Upper lobe of right lung (tissue), 1 donor: ENCODE measurements at regions not wholly inside any gene's neighbourhood (a gene's known extent, or its start where the extent isn't known, plus 50 kb on each side); places are given as distances from the start of the nearest gene placed in this dataset.
A peak's percentile ranks its signal among the peaks of the same experiment; 100 is the strongest.

Source experiments
- ATAC-seq: fragments of 200-7000 bp; cut with Tn5 transposase; one replicate; pipeline ENCODE4 v1.9.1; 2020; ENCODE audit warnings: mild to moderate bottlenecking, moderate library complexity
- DNase-seq: peaks from one replicate; pipeline ENCODE4 v3.0.0-alpha.2; 2020
- H3K27ac ChIP-seq: fragments of 200-600 bp; one replicate; pipeline ENCODE4 v1.8.0; 2022
- H3K27me3 ChIP-seq: fragments of 200-600 bp; one replicate; pipeline ENCODE4 v1.8.0; 2022; ENCODE audit warnings: mild to moderate bottlenecking
- H3K36me3 ChIP-seq: fragments of 200-600 bp; one replicate; pipeline ENCODE4 v1.8.0; 2022
- H3K4me1 ChIP-seq: fragments of 200-600 bp; one replicate; pipeline ENCODE4 v1.8.0; 2022
- H3K4me3 ChIP-seq: fragments of 200-600 bp; one replicate; pipeline ENCODE4 v1.8.0; 2022; ENCODE audit warnings: mild to moderate bottlenecking
- H3K9me3 ChIP-seq: fragments of 200-600 bp; one replicate; pipeline ENCODE4 v1.8.0; 2022
- CTCF ChIP-seq: fragments of 200-600 bp; IDR thresholded peaks from one replicate; pipeline ENCODE4 v1.8.0; 2022; ENCODE audit warnings: antibody characterized with exemption
- intact Hi-C: fragments of 100-400 bp; cut with DNase I; formaldehyde crosslinking; loops from one replicate; pipeline ENCODE4 v1.11.0; 2022
- donor health status: DM: no; HTN: yes; CAD: no; lungs with severe emphysema.

GRCh38 chr7:25707768-25708620 lies 444.0 kb upstream of the NFE2L3 start:
- ATAC-seq, result no peak
- Histone ChIP-seq H3K9me3 (no peaks in the 10 kb centered on the region), H3K4me1 (no peaks in the 10 kb centered on the region), H3K4me3 (no peak overlapping the region), H3K27ac (no peak overlapping the region), H3K27me3 (no peaks in the 10 kb centered on the region), H3K36me3 (no peaks in the 10 kb centered on the region)
- no peak for DNase-seq
- TF ChIP-seq CTCF, result no peak
- intact Hi-C loops, result no loop called here

- Histone ChIP-seq H3K27ac (no peak overlapping the region), H3K36me3 (no peaks in the 10 kb centered on the region), H3K9me3 (no peaks in the 10 kb centered on the region), H3K27me3 (no peaks in the 10 kb centered on the region), H3K4me3 (no peak overlapping the region), H3K4me1 (no peaks in the 10 kb centered on the region)
- ATAC-seq (no peak), DNase-seq (no peak)
- no peak for TF ChIP-seq CTCF
- intact Hi-C loops, result no loop called here
Observed at GRCh38 chr7:25710959-25711358, 441.0 kb upstream of the NFE2L3 start.

GRCh38 chr7:25711940-25712339 lies 440.1 kb upstream of the NFE2L3 start:
- ATAC-seq (no peak), DNase-seq (no peak)
- no peaks in the 10 kb centered on the region for H3K36me3 ChIP-seq
- intact Hi-C loops, result no loop called here
- H3K27me3 ChIP-seq, result no peaks in the 10 kb centered on the region
- TF ChIP-seq CTCF, result no peak
- H3K4me1 ChIP-seq, result no peaks in the 10 kb centered on the region
- no peak overlapping the region for H3K27ac ChIP-seq
- no peaks in the 10 kb centered on the region for H3K9me3 ChIP-seq
- no peak overlapping the region for H3K4me3 ChIP-seq

GRCh38 chr7:25712500-25712899 lies 439.5 kb upstream of the NFE2L3 start:
- no peak overlapping the region for H3K27ac ChIP-seq
- H3K27me3 ChIP-seq, result no peaks in the 10 kb centered on the region
- DNase-seq, result no peak
- no peaks in the 10 kb centered on the region for H3K36me3 ChIP-seq
- no peaks in the 10 kb centered on the region for H3K9me3 ChIP-seq
- no peak overlapping the region for H3K4me3 ChIP-seq
- H3K4me1 ChIP-seq, result no peaks in the 10 kb centered on the region
- ATAC-seq, result no peak
- intact Hi-C loops, result no loop called here
- no peak for TF ChIP-seq CTCF

- H3K4me1 ChIP-seq, result no peaks in the 10 kb centered on the region
- H3K36me3 ChIP-seq, result no peaks in the 10 kb centered on the region
- TF ChIP-seq CTCF, result no peak
- no peak overlapping the region for H3K27ac ChIP-seq
- no peak overlapping the region for H3K4me3 ChIP-seq
- no peak for ATAC-seq
- intact Hi-C loops, result no loop called here
- H3K9me3 ChIP-seq, result no peaks in the 10 kb centered on the region
- no peak for DNase-seq
- no peaks in the 10 kb centered on the region for H3K27me3 ChIP-seq
Observed at GRCh38 chr7:25714013-25714412, 438.0 kb upstream of the NFE2L3 start.

- intact Hi-C loops, result no loop called here
- peak; percentile 75 for ATAC-seq
Observed at GRCh38 chr7:25716421-25716820, 435.6 kb upstream of the NFE2L3 start.

More at GRCh38 chr7:25716421-25716820, 435.6 kb upstream of the NFE2L3 start:
- H3K4me3 ChIP-seq, result no peak overlapping the region
- no peak for DNase-seq
- H3K27ac ChIP-seq, result no peak overlapping the region
- no peaks in the 10 kb centered on the region for H3K27me3 ChIP-seq
- TF ChIP-seq CTCF, result no peak
- no peaks in the 10 kb centered on the region for H3K4me1 ChIP-seq
- no peaks in the 10 kb centered on the region for H3K36me3 ChIP-seq
- H3K9me3 ChIP-seq, result no peaks in the 10 kb centered on the region
